DMS 273 treated with DMSO at 0.1 percent for 48 hours (cell line): ENCODE measurements at regions not wholly inside any gene's neighbourhood (a gene's known extent, or its start where the extent isn't known, plus 50 kb on each side); places are given as distances from the start of the nearest gene placed in this dataset.
"Not testable (repeated sequence)": the region's sequence is repeated elsewhere in the genome, so short reads cannot be mapped to it uniquely, and the experiment has no call there.

Source experiments
- DNase-seq: peaks from one replicate; lab custom pipeline; 2025; lab: John Stamatoyannopoulos, UW

DNA sequence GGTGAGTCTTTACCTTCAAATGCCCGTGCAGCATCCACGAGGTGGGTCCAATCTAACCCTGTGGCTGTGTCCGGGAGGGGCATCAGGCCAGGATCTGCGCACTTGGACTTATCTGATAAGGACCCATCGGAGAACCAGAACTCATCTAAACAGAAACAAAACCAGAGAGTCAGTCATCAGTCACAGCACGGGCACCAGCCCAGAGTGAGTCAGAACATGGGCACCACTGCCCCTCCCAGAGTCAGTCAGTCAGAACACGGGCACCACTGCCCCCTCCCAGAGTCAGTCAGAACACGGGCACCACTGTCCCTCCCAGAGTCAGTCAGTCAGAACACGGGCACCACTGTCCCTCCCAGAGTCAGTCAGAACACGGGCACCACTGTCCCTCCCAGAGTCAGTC lies 214.5 kb downstream of the SIPA1L2 start:
- not testable (repeated sequence) for DNase-seq

DNA sequence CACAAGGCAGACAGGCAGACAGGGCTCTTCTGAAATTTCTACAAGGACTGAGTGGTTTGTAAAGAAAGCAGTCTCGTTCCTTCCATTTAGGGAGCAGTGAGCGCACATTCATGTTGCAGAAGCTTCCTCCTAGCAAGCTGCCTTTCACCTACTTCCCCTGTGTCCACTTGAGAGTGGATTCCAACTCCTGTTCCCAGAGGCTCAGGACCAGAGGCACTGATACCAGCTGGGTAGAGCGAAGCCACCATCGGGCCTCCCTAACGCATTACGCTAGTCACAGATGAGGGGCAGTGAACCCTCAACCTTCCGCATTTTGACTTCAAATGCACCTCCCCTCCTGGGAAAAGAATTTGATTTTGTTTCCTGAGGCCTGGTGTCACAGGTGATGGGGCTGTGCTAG lies 215.8 kb downstream of the SIPA1L2 start:
- DNase-seq: no peak

DNA sequence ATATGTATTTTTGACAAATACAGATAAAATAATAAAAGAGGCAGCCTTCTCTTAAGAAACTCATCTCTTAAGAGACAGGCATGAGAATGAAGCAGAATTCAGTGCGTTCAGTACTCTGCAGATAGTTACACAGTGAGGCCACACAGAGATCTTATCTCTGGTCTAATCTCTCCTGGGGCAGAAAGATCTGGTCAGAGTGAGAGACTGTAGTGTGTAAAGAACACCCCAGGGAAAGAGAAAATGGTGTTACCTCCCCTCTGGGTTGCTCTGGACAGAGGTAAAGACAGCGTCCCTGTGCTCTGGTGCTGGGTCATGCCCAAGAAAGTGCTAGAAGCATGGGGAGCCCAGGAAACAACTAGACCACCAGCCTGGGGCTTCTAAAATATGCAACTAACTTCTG lies 216.3 kb downstream of the SIPA1L2 start:
- no peak for DNase-seq

GRCh38 chr1:232409584-232409983 lies 220.3 kb downstream of the SIPA1L2 start:
- DNase-seq: no peak

GRCh38 chr1:232407120-232407519 lies 222.8 kb downstream of the SIPA1L2 start:
- no peak for DNase-seq

GRCh38 chr1:232405781-232406180 lies 224.2 kb downstream of the SIPA1L2 start:
- no peak for DNase-seq

- DNase-seq: no peak
Observed at GRCh38 chr1:232404981-232405731, 224.8 kb downstream of the SIPA1L2 start.

- DNase-seq: no peak
Observed at GRCh38 chr1:232404227-232404626, 225.7 kb downstream of the SIPA1L2 start.

GRCh38 chr1:232403017-232403714 lies 226.8 kb downstream of the SIPA1L2 start:
- DNase-seq: no peak

DNA sequence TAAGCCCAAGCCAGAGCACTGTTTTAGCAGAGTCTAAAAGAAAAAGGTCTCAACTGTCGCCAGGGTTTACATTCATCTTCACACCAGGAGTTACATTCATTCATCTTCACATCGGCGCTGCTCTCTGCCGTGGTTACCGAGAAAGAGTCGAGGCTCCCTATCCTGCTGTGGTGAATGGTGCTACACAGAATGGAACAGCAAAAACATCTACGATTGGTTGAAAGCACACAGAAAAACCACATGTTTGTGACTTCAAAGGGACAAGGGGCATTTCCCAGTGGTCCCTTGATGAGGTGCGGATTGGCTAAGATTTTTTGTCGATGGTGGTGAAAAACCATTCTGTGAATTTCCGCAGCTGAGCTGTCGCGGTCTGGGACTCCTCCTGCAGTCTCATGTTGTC lies 231.1 kb downstream of the SIPA1L2 start:
- no peak for DNase-seq

DNA sequence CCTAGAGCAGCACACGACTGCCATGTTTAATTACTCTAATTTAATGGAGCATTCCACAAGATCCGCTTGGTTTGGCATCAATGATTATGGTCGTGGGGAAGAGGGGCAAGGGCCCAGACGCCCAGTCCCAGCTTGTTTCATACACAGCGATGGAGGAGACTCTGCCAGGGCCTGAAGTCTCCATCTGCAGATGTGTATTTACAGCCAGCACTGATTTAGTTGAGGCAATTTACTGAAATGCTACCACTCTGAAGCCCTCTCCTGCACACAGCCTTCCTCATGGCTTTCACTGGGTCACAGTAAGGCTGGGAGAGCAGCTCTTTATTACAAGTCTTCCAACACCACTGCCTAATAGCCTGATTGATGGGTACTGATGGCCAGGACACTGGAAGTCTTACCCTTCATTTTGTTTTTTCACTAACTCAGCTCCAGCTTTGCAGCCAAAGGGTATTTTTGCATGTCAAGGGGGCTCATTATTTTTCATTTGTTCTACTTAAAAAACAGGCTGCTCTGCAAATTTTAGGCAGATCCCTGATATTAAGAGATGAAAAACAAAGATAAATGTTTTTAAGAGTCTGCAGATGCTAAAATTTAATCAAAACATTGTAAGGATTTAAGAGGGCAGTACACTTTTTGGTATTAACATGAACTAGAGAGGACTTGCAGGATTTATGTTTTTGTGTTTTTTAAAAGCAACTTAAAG lies 236.3 kb downstream of the SIPA1L2 start:
- no peak for DNase-seq

DNA sequence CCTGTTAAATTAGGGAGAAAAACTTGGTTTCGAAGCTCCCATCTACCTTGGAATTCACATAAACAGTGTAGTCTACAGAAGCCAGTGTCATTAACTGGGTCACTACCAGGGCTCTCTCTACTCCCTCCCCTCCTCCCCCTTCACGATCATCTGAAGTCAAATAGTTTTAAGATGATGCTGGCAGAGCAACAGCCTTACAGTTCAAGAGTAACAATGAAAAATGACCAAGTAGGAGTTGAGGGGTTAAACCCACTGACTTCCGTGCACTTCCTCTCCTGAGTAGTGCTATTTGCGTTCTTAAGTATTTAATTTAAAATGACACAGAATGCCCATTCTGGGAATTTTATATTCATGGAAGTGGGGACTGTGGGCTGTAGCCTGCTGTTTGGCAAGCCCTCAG lies 236.9 kb downstream of the SIPA1L2 start:
- no peak for DNase-seq

- DNase-seq: no peak
Observed at GRCh38 chr1:232390590-232390989, 239.3 kb downstream of the SIPA1L2 start.

DNA sequence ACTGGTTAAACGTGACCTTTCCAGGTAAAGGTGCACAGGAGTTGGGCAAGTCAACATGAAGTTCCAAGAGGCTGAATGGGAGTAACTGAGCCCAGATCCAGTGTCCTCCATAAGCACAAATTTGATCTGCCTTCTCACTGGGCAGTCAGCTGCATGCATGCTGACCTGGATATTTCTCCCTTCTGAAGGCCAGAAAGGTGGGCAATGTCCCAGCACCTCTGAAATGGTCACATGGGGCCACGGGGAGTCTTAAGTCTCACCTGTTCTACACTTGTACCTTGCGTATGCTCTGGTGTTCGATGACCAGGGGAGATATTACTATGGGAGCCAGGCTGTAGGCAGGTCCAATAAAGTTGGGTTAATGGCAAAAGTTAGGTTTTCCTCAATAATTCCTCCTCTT lies 240.2 kb downstream of the SIPA1L2 start:
- no peak for DNase-seq

- no peak for DNase-seq
Observed at GRCh38 chr1:232388363-232388762, 241.6 kb downstream of the SIPA1L2 start.

GRCh38 chr1:232386721-232387510 lies 243.0 kb downstream of the SIPA1L2 start:
- no peak for DNase-seq

DNA sequence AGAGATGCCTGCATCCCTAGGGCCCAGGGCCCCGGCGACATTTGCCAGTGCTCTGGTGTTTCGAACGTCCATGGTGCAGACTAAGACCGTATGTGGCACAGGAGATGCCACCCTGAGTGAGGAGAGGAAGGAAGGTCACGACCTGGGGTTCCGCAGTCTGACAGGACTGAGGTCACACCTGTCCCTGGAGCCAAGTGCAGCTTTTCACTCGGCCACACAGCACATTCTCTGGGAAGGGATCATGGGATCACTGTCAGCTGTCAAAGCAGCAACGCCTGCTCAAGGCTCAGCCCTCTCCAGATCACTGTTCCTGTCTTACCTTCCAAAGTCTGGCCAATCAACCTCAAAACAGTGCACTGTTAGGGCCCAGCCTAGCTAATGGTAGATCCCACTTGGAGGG lies 243.6 kb downstream of the SIPA1L2 start:
- DNase-seq: no peak

- DNase-seq: no peak
Observed at GRCh38 chr1:232385221-232385620, 244.7 kb downstream of the SIPA1L2 start.

- no peak for DNase-seq
Observed at GRCh38 chr1:232384171-232384883, 245.6 kb downstream of the SIPA1L2 start.

DNA sequence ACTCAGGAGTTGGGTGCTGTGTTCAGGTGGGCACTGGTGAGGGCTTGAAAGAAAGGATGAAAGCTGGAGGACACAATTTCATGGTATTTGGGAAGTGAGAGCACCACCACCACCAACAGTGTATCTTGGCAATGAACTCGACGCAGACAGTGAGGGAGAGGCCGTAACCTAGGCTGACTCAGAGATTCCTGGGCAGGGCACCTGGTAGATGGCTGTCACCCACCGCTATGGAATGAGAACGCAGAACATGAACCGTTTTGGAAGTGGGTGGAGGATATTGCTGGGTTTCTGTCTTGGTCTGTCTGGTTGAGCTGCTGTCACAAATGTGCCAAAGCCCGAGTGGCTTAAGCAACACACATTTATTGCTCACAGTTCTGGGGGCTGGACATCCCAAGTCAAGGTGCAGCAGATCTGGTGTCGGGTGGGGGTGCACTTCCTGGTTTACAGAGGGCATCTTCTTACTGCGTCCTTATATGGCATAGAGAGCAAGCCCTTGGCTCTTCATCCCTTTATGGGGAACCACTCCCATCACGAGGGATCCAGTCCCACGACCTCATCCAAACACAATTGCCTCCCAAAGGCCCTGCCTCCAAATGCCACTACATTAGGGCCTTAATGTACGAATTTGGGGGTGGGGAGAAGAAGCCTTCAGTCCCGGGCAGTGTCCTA lies 246.3 kb downstream of the SIPA1L2 start:
- no peak for DNase-seq

- DNase-seq: no peak
Observed at GRCh38 chr1:232382671-232383070, 247.3 kb downstream of the SIPA1L2 start.
